Sigmoid colon (tissue), 6 donors: ENCODE measurements at regions not wholly inside any gene's neighbourhood (a gene's known extent, or its start where the extent isn't known, plus 50 kb on each side); places are given as distances from the start of the nearest gene placed in this dataset.

ENCODE experiments used
- DNase-seq: peaks from one replicate; pipeline ENCODE4 v3.0.0-alpha.2; 2019
- H3K27ac ChIP-seq, 4 donors: fragments of 200-600 bp; sonication (generic); one replicate each; pipeline ENCODE4 v1.5.1; 2016 to 2019; ENCODE audit warnings: mild to moderate bottlenecking in 1 of 4
- H3K27me3 ChIP-seq, 3 donors: fragments of 200-600 bp; sonication (generic); one replicate each; pipeline ENCODE4 v1.5.1; 2019; ENCODE audit warnings: mild to moderate bottlenecking in 1 of 3
- H3K36me3 ChIP-seq, 4 donors: fragments of 200-600 bp; sonication (generic); one replicate each; pipeline ENCODE4 v1.5.1; 2016 to 2019
- H3K4me1 ChIP-seq, 4 donors: fragments of 200-600 bp; sonication (generic); one replicate each; pipeline ENCODE4 v1.5.1; 2017 to 2019
- H3K4me3 ChIP-seq, 4 donors: fragments of 200-600 bp; sonication (generic); one replicate each; pipeline ENCODE4 v1.5.1; 2017 to 2019; ENCODE audit warnings: mild to moderate bottlenecking in 2 of 4, moderate library complexity in 1 of 4
- H3K9me3 ChIP-seq, 4 donors: fragments of 200-600 bp in 3 of 4; sonication (generic) in 3 of 4; one replicate each; pipeline versions ENCODE4 v1.5.1 to v1.6.1; 2013 to 2019
- CTCF ChIP-seq, 4 experiments: fragments of 450-650 bp in 3 of 4; fragments of 200-600 bp in 1 of 4; IDR thresholded peaks; one replicate each; pipeline ENCODE4 v1.5.1; 2016 to 2019; ENCODE audit warnings: antibody characterized with exemption in 4 of 4, mild to moderate bottlenecking in 3 of 4, moderate library complexity in 2 of 4
- EP300 ChIP-seq, 4 donors: sonication (generic); formaldehyde crosslinking; IDR thresholded peaks; one replicate each; pipeline ENCODE4 v1.6.1; 2017; ENCODE audit warnings: antibody characterized with exemption in 4 of 4
- POLR2A ChIP-seq, 2 donors: fragments of 450-650 bp; IDR thresholded peaks; one replicate each; pipeline ENCODE4 v1.6.1; 2016; ENCODE audit warnings: antibody characterized with exemption in 2 of 2, mild to moderate bottlenecking in 2 of 2, moderate library complexity in 2 of 2
- POLR2AphosphoS5 ChIP-seq, 4 donors: sonication (generic); formaldehyde crosslinking; IDR thresholded peaks; one replicate each; pipeline ENCODE4 v1.6.1; 2017; ENCODE audit warnings: antibody characterized with exemption in 4 of 4
- whole genome bisulfite sequencing, 2 donors: extraction: QIAGEN DNeasy Blood & Tissue Kit; methylation state at CpG; one replicate each; pipeline ENCODE4 v1.1.7; 2013; 5-methylcytosine and 5-hydroxymethylcytosine counted together
- intact Hi-C: fragments of 100-400 bp; cut with DNase I; formaldehyde crosslinking; loops from one replicate; pipeline ENCODE4 v1.15.1; 2023
- donor health status: healthy with polysubstance abuse.
- donor health status: healthy.

- Histone ChIP-seq H3K9me3 (no peaks in the 10 kb centered on the region), H3K4me1 (no peaks in the 10 kb centered on the region), H3K27ac (no peak overlapping the region), H3K27me3 (no peaks in the 10 kb centered on the region), H3K36me3 (no peaks in the 10 kb centered on the region), H3K4me3 (no peak overlapping the region)
- intact Hi-C loops = no loop called here
- 89 to 92% methylated on average over 4 of the region's 4 CpGs for WGBS, 2 donors
- DNase-seq = no peak
- TF ChIP-seq CTCF (IDR thresholded peaks at IDR 0.05) (no peak), POLR2A (IDR thresholded peaks at IDR 0.05) (no peak), POLR2AphosphoS5 (IDR thresholded peaks at IDR 0.05) (no peak), EP300 (IDR thresholded peaks at IDR 0.05) (no peak)
Observed at GRCh38 chr10:70962686-70963085, 74.3 kb upstream of the PCBD1 start.

GRCh38 chr10:70963271-70963670, 74.9 kb upstream of the PCBD1 start:
- H3K4me1 ChIP-seq = no peaks in the 10 kb centered on the region
- H3K9me3 ChIP-seq = no peaks in the 10 kb centered on the region
- intact Hi-C loops = no loop called here
- TF ChIP-seq POLR2A (IDR thresholded peaks at IDR 0.05) (no peak), EP300 (IDR thresholded peaks at IDR 0.05) (no peak), POLR2AphosphoS5 (IDR thresholded peaks at IDR 0.05) (no peak), CTCF (IDR thresholded peaks at IDR 0.05) (no peak)
- H3K36me3 ChIP-seq = no peaks in the 10 kb centered on the region
- no peaks in the 10 kb centered on the region for H3K27me3 ChIP-seq
- WGBS, 2 donors = 55 to 77% methylated on average over 14 of the region's 14 CpGs
- no peak overlapping the region for H3K4me3 ChIP-seq
- no peak for DNase-seq
- no peak overlapping the region for H3K27ac ChIP-seq

DNA sequence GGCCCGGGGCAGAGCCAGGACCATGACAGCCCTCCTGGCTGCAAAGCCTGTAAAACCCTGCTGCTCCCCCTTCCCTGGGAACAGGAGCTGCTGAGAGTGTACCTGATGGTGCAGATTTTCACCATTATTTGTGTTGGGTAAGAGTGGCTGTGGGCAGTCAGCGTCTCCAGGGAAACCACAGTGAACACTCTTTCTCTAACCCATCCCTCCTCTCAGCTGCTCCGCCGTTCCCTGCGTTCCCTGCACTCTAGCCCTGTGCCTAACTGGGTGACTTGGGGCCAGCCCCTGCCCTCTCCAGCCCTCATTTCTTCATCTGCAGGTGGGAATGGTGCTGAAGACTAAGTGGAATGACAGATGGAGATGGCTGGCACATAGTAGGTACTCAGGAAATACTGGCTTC, 75.9 kb upstream of the PCBD1 start:
- Histone ChIP-seq H3K4me1 (no peaks in the 10 kb centered on the region), H3K27me3 (no peaks in the 10 kb centered on the region), H3K36me3 (no peaks in the 10 kb centered on the region), H3K27ac (no peak overlapping the region), H3K9me3 (no peaks in the 10 kb centered on the region), H3K4me3 (no peak overlapping the region)
- DNase-seq = no peak
- TF ChIP-seq POLR2A (IDR thresholded peaks at IDR 0.05) (no peak), EP300 (IDR thresholded peaks at IDR 0.05) (no peak), POLR2AphosphoS5 (IDR thresholded peaks at IDR 0.05) (no peak), CTCF (IDR thresholded peaks at IDR 0.05) (no peak)
- 64 to 75% methylated on average over 5 of the region's 5 CpGs for WGBS, 2 donors
- intact Hi-C loops = no loop called here

GRCh38 chr10:70964881-70965280, 76.5 kb upstream of the PCBD1 start:
- Histone ChIP-seq H3K9me3 (no peaks in the 10 kb centered on the region), H3K4me1 (no peaks in the 10 kb centered on the region), H3K4me3 (no peak overlapping the region), H3K27ac (no peak overlapping the region), H3K27me3 (no peaks in the 10 kb centered on the region), H3K36me3 (no peaks in the 10 kb centered on the region)
- WGBS, 2 donors = 66 to 89% methylated on average over 8 of the region's 8 CpGs
- no peak for DNase-seq
- intact Hi-C loops = no loop called here
- no peak for TF ChIP-seq EP300 (IDR thresholded peaks at IDR 0.05)
- no peak for TF ChIP-seq POLR2A (IDR thresholded peaks at IDR 0.05)
- TF ChIP-seq POLR2AphosphoS5 (IDR thresholded peaks at IDR 0.05) = no peak
- TF ChIP-seq CTCF (IDR thresholded peaks at IDR 0.05) = no peak

DNA sequence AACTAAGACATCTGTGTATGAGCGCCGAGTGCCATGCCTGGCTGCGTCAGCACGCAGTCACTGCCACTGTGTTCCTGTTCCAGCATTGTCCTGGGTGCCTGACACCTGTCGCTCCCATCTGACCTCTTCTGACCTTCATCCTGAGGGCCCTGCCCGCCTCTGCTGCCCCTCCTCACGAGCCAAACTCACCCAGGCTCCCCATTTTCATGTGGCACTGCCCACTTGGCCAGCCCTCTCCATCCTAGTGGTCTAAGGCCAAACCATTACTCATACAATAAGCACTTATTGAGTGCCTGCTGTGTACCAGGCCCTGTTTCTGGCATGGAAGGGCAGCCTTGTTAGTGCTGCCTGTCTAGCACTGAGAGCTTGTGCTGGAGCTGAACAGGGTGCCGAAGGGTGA, 77.2 kb upstream of the PCBD1 start:
- intact Hi-C loops = no loop called here
- no peak overlapping the region for H3K27ac ChIP-seq
- H3K36me3 ChIP-seq = no peaks in the 10 kb centered on the region
- no peaks in the 10 kb centered on the region for H3K4me1 ChIP-seq
- H3K9me3 ChIP-seq = no peaks in the 10 kb centered on the region
- no peak for TF ChIP-seq CTCF (IDR thresholded peaks at IDR 0.05)
- TF ChIP-seq POLR2AphosphoS5 (IDR thresholded peaks at IDR 0.05) = no peak
- TF ChIP-seq EP300 (IDR thresholded peaks at IDR 0.05) = no peak
- TF ChIP-seq POLR2A (IDR thresholded peaks at IDR 0.05) = no peak
- H3K4me3 ChIP-seq = no peak overlapping the region
- no peak for DNase-seq
- no peaks in the 10 kb centered on the region for H3K27me3 ChIP-seq
- WGBS, 2 donors = 80 to 89% methylated on average over 8 of the region's 8 CpGs
